GM18502 (cell line): ENCODE measurements at regions not wholly inside any gene's neighbourhood (a gene's known extent, or its start where the extent isn't known, plus 50 kb on each side); places are given as distances from the start of the nearest gene placed in this dataset.
A peak's percentile ranks its signal among the peaks of the same experiment; 100 is the strongest.
"Not testable (repeated sequence)": the region's sequence is repeated elsewhere in the genome, so short reads cannot be mapped to it uniquely, and the experiment has no call there.

Experiments
- ATAC-seq: cut with Tn5 transposase; IDR thresholded peaks from one replicate; pipeline ENCODE4 v1.9.1; 2021; ENCODE audit warnings: mild to moderate bottlenecking; ENCODE audit not compliant: unreplicated experiment, poor library complexity

- ATAC-seq: no peak
Measured at GRCh38 chr2:129914538-129915302, 64.7 kb upstream of the RAB6C start.

- ATAC-seq: no peak
Measured at GRCh38 chr2:129915303-129915840, 64.1 kb upstream of the RAB6C start.

GRCh38 chr2:129918604-129919003 is 60.9 kb upstream of the RAB6C start:
- no peak for ATAC-seq

GRCh38 chr2:129922571-129923264 is 56.7 kb upstream of the RAB6C start:
- no peak for ATAC-seq

GRCh38 chr2:129923265-129924091 is 56.0 kb upstream of the RAB6C start:
- ATAC-seq: peak; percentile 61

- not testable (repeated sequence) for ATAC-seq
Measured at GRCh38 chr2:129924115-129924514, 55.4 kb upstream of the RAB6C start.

- ATAC-seq: no peak
Measured at GRCh38 chr2:129925381-129925780, 54.1 kb upstream of the RAB6C start.

GRCh38 chr2:129927696-129928095 is 51.8 kb upstream of the RAB6C start:
- no peak for ATAC-seq

- ATAC-seq: no peak
Measured at GRCh38 chr2:129929321-129930290, 49.9 kb upstream of the RAB6C start.
